Uterus (tissue), 2 donors: ENCODE measurements at regions not wholly inside any gene's neighbourhood (a gene's known extent, or its start where the extent isn't known, plus 50 kb on each side); places are given as distances from the start of the nearest gene placed in this dataset.

ENCODE experiments used
- CTCF ChIP-seq, 4 experiments: fragments of 200-600 bp in 2 of 4; fragments of 450-650 bp in 2 of 4; sonication (generic) in 2 of 4; IDR thresholded peaks; one replicate each; pipeline ENCODE4 v1.5.1; 2016 to 2019; ENCODE audit warnings: antibody characterized with exemption in 4 of 4, mild to moderate bottlenecking in 2 of 4, moderate library complexity in 1 of 4
- POLR2A ChIP-seq, 2 donors: fragments of 450-650 bp; IDR thresholded peaks; one replicate each; pipeline ENCODE4 v1.6.1; 2016; ENCODE audit warnings: antibody characterized with exemption in 2 of 2, mild to moderate bottlenecking in 1 of 2, moderate library complexity in 1 of 2

- TF ChIP-seq POLR2A (IDR thresholded peaks at IDR 0.05) (no peak), CTCF (IDR thresholded peaks at IDR 0.05) (no peak)
Measured at GRCh38 chr18:4836141-4836540, 360.9 kb downstream of the AKAIN1 start.
